ENCODE measurements at regions not wholly inside any gene's neighbourhood (a gene's known extent, or its start where the extent isn't known, plus 50 kb on each side); places are given as distances from the start of the nearest gene placed in this dataset.

DNA sequence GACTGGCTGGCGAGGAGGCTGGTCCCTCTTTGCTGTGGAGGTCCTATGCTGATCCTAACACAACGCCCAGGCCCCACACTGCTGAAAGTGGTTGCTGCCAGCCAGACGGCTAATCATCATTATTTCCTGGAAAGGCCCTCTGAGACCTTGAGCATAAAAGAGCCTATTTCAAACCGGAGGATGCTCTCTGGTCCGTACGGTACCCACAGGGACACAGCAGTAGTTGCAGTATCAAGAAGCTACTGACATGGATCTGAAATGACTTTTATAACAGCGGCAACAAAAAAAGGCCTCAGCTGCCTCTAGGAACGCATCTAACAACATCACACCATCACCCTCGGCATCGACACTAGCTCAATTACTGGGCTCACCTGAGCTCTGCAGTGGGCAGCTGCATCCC lies 59.1 kb upstream of the FOXB1 start:
- H3K79me2 ChIP-seq (ENCODE audit: insufficient read depth, low read length): no peaks in the 10 kb centered on the region
- H3K9ac ChIP-seq (ENCODE audit: low read length): no peak overlapping the region
- intact Hi-C loops (cut with micrococcal nuclease): no loop called here
- no peak overlapping the region for H2AFZ ChIP-seq (ENCODE audit: low read depth, low read length, poor library complexity, severe bottlenecking)
- BruUV-seq (replicated peaks): no TSS peak
- H3K9me3 ChIP-seq (ENCODE audit: control insufficient read depth in 1 of 2, insufficient read depth in 1 of 2, low read depth in 1 of 2, low read length in 2 of 2): no peaks in the 10 kb centered on the region
- no peaks in the 10 kb centered on the region for H4K20me1 ChIP-seq (ENCODE audit: insufficient read depth)
- TF ChIP-seq, protein P1, sequence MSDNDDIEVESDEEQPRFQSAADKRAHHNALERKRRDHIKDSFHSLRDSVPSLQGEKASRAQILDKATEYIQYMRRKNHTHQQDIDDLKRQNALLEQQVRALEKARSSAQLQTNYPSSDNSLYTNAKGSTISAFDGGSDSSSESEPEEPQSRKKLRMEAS (IDR thresholded peaks at IDR 0.05): no peak
- TF ChIP-seq FOSL1 (IDR thresholded peaks at IDR 0.05; ENCODE audit: low read depth) (no peak), ELF1 (IDR thresholded peaks at IDR 0.05; ENCODE audit: borderline replicate concordance, low read depth) (no peak), SRF (IDR thresholded peaks at IDR 0.05; ENCODE audit: low read depth) (no peak)
- TF ChIP-seq, protein P2, sequence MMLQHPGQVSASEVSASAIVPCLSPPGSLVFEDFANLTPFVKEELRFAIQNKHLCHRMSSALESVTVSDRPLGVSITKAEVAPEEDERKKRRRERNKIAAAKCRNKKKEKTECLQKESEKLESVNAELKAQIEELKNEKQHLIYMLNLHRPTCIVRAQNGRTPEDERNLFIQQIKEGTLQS (IDR thresholded peaks at IDR 0.05): no peak
- TF ChIP-seq, protein P3, sequence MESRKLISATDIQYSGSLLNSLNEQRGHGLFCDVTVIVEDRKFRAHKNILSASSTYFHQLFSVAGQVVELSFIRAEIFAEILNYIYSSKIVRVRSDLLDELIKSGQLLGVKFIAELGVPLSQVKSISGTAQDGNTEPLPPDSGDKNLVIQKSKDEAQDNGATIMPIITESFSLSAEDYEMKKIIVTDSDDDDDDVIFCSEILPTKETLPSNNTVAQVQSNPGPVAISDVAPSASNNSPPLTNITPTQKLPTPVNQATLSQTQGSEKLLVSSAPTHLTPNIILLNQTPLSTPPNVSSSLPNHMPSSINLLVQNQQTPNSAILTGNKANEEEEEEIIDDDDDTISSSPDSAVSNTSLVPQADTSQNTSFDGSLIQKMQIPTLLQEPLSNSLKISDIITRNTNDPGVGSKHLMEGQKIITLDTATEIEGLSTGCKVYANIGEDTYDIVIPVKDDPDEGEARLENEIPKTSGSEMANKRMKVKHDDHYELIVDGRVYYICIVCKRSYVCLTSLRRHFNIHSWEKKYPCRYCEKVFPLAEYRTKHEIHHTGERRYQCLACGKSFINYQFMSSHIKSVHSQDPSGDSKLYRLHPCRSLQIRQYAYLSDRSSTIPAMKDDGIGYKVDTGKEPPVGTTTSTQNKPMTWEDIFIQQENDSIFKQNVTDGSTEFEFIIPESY (IDR thresholded peaks at IDR 0.05; ENCODE audit: extremely low read depth, insufficient replicate concordance, low read length): no peak
- H3K36me3 ChIP-seq (ENCODE audit: control insufficient read depth in 1 of 2, insufficient read depth in 2 of 2, low read length in 2 of 2): no peaks in the 10 kb centered on the region
- RAD21 ChIA-PET (ENCODE audit: low non-redundant PET in 1 of 2, low total read pairs in 2 of 2, uncharacterized antibody in 2 of 2, unreplicated experiment in 2 of 2): no interaction called here
- no peaks in the 10 kb centered on the region for H3K4me1 ChIP-seq (ENCODE audit: control insufficient read depth in 1 of 2, insufficient read depth in 2 of 2, low read length in 2 of 2)
- H3K27ac ChIP-seq (ENCODE audit: low read depth, low read length): no peak overlapping the region
- H3K4me2 ChIP-seq (ENCODE audit: low read length): no peak overlapping the region
- CTCF ChIA-PET: no interaction called here
- H3K9me2 ChIP-seq (ENCODE audit: insufficient read depth): no peaks in the 10 kb centered on the region
- DNase-seq (ENCODE audit: low read depth, low spot score): no peak
- H3K27me3 ChIP-seq (ENCODE audit: insufficient read depth, low read length): peaks cover 60% of the 10 kb centered on the region
- POLR2A ChIA-PET: no interaction called here
- no peak for ATAC-seq
- no peak overlapping the region for H3K4me3 ChIP-seq (replicated peaks in 1 of 2; ENCODE audit: low read depth in 1 of 2, low read length in 2 of 2)

DNA sequence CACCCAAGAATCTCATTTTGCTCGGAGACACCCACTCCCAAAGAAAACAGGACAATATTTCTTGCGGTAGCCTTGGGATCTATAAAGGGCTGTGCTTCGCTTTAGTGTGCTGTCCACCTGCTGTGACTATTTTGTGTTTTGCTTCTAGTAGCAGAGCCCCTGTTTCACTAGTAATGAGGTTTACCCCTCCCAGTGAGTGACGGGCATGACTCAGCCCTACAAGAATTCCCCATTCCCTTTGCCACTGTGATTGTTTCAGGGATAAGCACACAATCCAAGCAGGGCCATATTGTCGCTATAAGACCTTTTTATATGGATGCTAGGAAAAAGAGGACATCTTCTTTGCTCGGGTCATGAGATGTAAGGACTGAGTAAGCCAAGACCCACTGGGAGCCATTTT lies 62.5 kb upstream of the FOXB1 start:
- TF ChIP-seq EZH2 (IDR thresholded peaks at IDR 0.05) (no peak), CEBPB (IDR thresholded peaks at IDR 0.05; ENCODE audit: low read depth) (no peak), ZFX (IDR thresholded peaks at IDR 0.05) (no peak), ZNF274 (IDR thresholded peaks at IDR 0.05; ENCODE audit: low read depth, low read length) (no peak), JUND (IDR thresholded peaks at IDR 0.05) (no peak), EZH2phosphoT487 (IDR thresholded peaks at IDR 0.05; ENCODE audit: borderline replicate concordance) (no peak), RAD21 (IDR thresholded peaks at IDR 0.05; ENCODE audit: low read depth) (no peak), ELF1 (IDR thresholded peaks at IDR 0.05; ENCODE audit: borderline replicate concordance, low read depth) (no peak)
- TF ChIP-seq, protein P4, sequence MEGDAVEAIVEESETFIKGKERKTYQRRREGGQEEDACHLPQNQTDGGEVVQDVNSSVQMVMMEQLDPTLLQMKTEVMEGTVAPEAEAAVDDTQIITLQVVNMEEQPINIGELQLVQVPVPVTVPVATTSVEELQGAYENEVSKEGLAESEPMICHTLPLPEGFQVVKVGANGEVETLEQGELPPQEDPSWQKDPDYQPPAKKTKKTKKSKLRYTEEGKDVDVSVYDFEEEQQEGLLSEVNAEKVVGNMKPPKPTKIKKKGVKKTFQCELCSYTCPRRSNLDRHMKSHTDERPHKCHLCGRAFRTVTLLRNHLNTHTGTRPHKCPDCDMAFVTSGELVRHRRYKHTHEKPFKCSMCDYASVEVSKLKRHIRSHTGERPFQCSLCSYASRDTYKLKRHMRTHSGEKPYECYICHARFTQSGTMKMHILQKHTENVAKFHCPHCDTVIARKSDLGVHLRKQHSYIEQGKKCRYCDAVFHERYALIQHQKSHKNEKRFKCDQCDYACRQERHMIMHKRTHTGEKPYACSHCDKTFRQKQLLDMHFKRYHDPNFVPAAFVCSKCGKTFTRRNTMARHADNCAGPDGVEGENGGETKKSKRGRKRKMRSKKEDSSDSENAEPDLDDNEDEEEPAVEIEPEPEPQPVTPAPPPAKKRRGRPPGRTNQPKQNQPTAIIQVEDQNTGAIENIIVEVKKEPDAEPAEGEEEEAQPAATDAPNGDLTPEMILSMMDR (IDR thresholded peaks at IDR 0.05 in 2 of 3, conservative IDR thresholded peaks at IDR 0.05 in 1 of 3; ENCODE audit: borderline replicate concordance in 1 of 3, insufficient read depth in 1 of 3, low read depth in 2 of 3, low read length in 2 of 3): no peak
- TF ChIP-seq, protein P2 (IDR thresholded peaks at IDR 0.05): no peak
- no TSS peak for BruUV-seq (replicated peaks)
- H4K20me1 ChIP-seq (ENCODE audit: insufficient read depth): no peaks in the 10 kb centered on the region
- ChIA-PET CTCF (no interaction called here), RAD21 (ENCODE audit: low non-redundant PET in 1 of 2, low total read pairs in 2 of 2, uncharacterized antibody in 2 of 2, unreplicated experiment in 2 of 2) (no interaction called here), POLR2A (no interaction called here)
- no peak overlapping the region for H2AFZ ChIP-seq (ENCODE audit: low read depth, low read length, poor library complexity, severe bottlenecking)
- no peaks in the 10 kb centered on the region for H3K9me2 ChIP-seq (ENCODE audit: insufficient read depth)
- H3K4me1 ChIP-seq (ENCODE audit: control insufficient read depth in 1 of 2, insufficient read depth in 2 of 2, low read length in 2 of 2): no peaks in the 10 kb centered on the region
- ATAC-seq: no peak
- no peak overlapping the region for H3K27ac ChIP-seq (ENCODE audit: low read depth, low read length)
- no peaks in the 10 kb centered on the region for H3K36me3 ChIP-seq (ENCODE audit: control insufficient read depth in 1 of 2, insufficient read depth in 2 of 2, low read length in 2 of 2)
- intact Hi-C loops (cut with micrococcal nuclease): no loop called here
- no peak for DNase-seq (ENCODE audit: low read depth, low spot score)
- H3K4me3 ChIP-seq (replicated peaks in 1 of 2; ENCODE audit: low read depth in 1 of 2, low read length in 2 of 2): no peak overlapping the region
- no peaks in the 10 kb centered on the region for H3K79me2 ChIP-seq (ENCODE audit: insufficient read depth, low read length)
- peaks cover 50% of the 10 kb centered on the region for H3K27me3 ChIP-seq (ENCODE audit: insufficient read depth, low read length)
- no peak overlapping the region for H3K4me2 ChIP-seq (ENCODE audit: low read length)
- H3K9ac ChIP-seq (ENCODE audit: low read length): no peak overlapping the region
- no peaks in the 10 kb centered on the region for H3K9me3 ChIP-seq (ENCODE audit: control insufficient read depth in 1 of 2, insufficient read depth in 1 of 2, low read depth in 1 of 2, low read length in 2 of 2)

Measured in HCT116 (cell line).